CD4-positive, alpha-beta memory T cell (primary cell): ENCODE measurements at regions not wholly inside any gene's neighbourhood (a gene's known extent, or its start where the extent isn't known, plus 50 kb on each side); places are given as distances from the start of the nearest gene placed in this dataset.
"Not testable (repeated sequence)": the region's sequence is repeated elsewhere in the genome, so short reads cannot be mapped to it uniquely, and the experiment has no call there.

Experiments
- CTCF ChIA-PET: fragments of 350-600 bp; sonication (Branson Sonifier 250); formaldehyde crosslinking; loops from one replicate; lab custom pipeline; 2021; ENCODE audit warnings: inconsistent platforms; ENCODE audit not compliant: partially characterized antibody; lab: Charles Lee
- POLR2A ChIA-PET: fragments of 350-600 bp; sonication (Branson Sonifier 250); formaldehyde crosslinking; loops from one replicate; lab custom pipeline; 2021; ENCODE audit not compliant: partially characterized antibody; lab: Charles Lee
- DNase-seq, 5 donors: peaks; one replicate each; pipeline versions ENCODE4 v3.0.0 to v3.0.0-alpha.2; 2020 to 2022; ENCODE audit warnings: mixed read lengths in 1 of 5
- H3K27ac ChIP-seq: one replicate; pipeline ENCODE4 v1.7.0; 2013; ENCODE audit warnings: low read depth, low read length
- H3K27me3 ChIP-seq: 2 replicates; pipeline ENCODE4 v1.7.0; 2013; ENCODE audit warnings: mild to moderate bottlenecking, low read length, moderate library complexity; ENCODE audit not compliant: insufficient read depth
- H3K36me3 ChIP-seq: 2 replicates; pipeline ENCODE4 v1.7.0; 2013; ENCODE audit warnings: mild to moderate bottlenecking, low read length, moderate library complexity; ENCODE audit not compliant: insufficient read depth
- H3K4me1 ChIP-seq: 2 replicates; pipeline ENCODE4 v1.7.0; 2013; ENCODE audit warnings: mild to moderate bottlenecking, low read length, moderate library complexity; ENCODE audit not compliant: insufficient read depth
- H3K4me3 ChIP-seq, 2 donors: one replicate each; pipeline ENCODE4 v1.7.0; 2013; ENCODE audit warnings: low read length in 2 of 2, mild to moderate bottlenecking in 1 of 2
- H3K9me3 ChIP-seq, 2 donors: one replicate each; pipeline ENCODE4 v1.7.0; 2013; ENCODE audit warnings: low read length in 2 of 2, control low read depth in 1 of 2; ENCODE audit not compliant: control insufficient read depth in 1 of 2
- H3K27ac Mint-ChIP-seq, 7 donors: one replicate each; pipeline ENCODE4 v1.8.0; 2020 to 2021; ENCODE audit warnings: mixed read lengths in 7 of 7, mild to moderate bottlenecking in 6 of 7, inconsistent platforms in 3 of 7, moderate library complexity in 3 of 7
- H3K27me3 Mint-ChIP-seq, 2 donors: one replicate each; pipeline ENCODE4 v1.8.0; 2020 to 2021; ENCODE audit warnings: mixed read lengths in 2 of 2
- H3K36me3 Mint-ChIP-seq, 2 donors: one replicate each; pipeline ENCODE4 v1.8.0; 2020 to 2021; ENCODE audit warnings: mixed read lengths in 2 of 2, inconsistent platforms in 1 of 2, mild to moderate bottlenecking in 1 of 2
- H3K4me1 Mint-ChIP-seq, 4 donors: one replicate each; pipeline ENCODE4 v1.8.0; 2020 to 2021; ENCODE audit warnings: mixed read lengths in 4 of 4, mild to moderate bottlenecking in 1 of 4
- H3K4me3 Mint-ChIP-seq, 8 donors: one replicate each; pipeline ENCODE4 v1.8.0; 2020 to 2021; ENCODE audit warnings: mixed read lengths in 8 of 8, mild to moderate bottlenecking in 7 of 8, moderate library complexity in 6 of 8, inconsistent platforms in 3 of 8
- H3K9me3 Mint-ChIP-seq, 8 donors: one replicate each; pipeline ENCODE4 v1.8.0; 2020 to 2021; ENCODE audit warnings: mixed read lengths in 8 of 8, mild to moderate bottlenecking in 5 of 8, inconsistent platforms in 3 of 8, moderate library complexity in 1 of 8
- intact Hi-C: fragments of 100-400 bp; cut with micrococcal nuclease; formaldehyde crosslinking; loops from one replicate; pipeline ENCODE4 v1.15.1; 2023

DNA sequence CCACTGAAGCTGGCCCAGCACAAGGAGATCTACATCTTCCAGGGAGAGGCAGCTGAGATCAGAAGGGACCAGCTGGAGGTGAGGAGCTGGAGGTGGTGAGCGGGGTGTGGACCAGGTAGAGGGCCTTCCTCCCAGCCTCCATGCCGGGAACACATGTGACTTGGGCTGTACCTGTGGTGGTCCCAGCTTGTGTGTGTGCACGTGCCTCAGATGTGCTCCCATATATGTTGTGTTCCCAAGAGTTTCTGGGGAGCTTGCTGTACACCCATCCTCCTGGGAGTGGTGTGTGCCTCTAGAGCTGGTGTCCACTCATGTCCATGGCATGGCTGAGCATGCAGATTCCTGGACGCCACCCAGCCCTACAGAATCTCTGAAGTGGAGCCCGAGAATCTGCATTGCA, 183.7 kb upstream of the AKAP13 start:
- H3K27me3 Mint-ChIP-seq, H3K4me3 Mint-ChIP-seq, POLR2A ChIA-PET, H3K27ac Mint-ChIP-seq, DNase-seq, intact Hi-C loops, H3K36me3 ChIP-seq, H3K4me1 Mint-ChIP-seq, CTCF ChIA-PET, H3K9me3 Mint-ChIP-seq, H3K9me3 ChIP-seq, H3K4me3 ChIP-seq, H3K36me3 Mint-ChIP-seq, H3K4me1 ChIP-seq, H3K27ac ChIP-seq, H3K27me3 ChIP-seq: not testable (repeated sequence)

DNA sequence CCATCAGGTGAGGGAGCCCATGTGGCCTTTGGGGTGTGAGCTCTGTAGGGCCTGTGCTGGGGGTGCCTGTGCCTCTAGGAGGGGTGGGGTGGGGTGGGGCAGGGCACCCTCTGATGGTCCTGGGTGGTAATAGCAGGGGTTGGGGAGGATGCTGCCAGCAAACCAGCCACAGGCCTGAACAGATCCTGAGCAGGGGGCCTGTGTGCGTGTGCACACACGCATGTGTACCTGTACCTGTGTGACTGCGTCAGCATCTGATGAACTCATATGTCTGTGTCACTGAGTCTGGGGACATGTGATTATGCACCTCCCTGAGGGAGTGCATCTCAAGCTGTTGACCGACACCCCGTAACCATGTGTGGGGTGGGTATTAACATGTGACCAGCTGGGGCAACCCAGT, 182.8 kb upstream of the AKAP13 start:
- intact Hi-C loops, H3K27ac Mint-ChIP-seq, POLR2A ChIA-PET: not testable (repeated sequence)

DNA sequence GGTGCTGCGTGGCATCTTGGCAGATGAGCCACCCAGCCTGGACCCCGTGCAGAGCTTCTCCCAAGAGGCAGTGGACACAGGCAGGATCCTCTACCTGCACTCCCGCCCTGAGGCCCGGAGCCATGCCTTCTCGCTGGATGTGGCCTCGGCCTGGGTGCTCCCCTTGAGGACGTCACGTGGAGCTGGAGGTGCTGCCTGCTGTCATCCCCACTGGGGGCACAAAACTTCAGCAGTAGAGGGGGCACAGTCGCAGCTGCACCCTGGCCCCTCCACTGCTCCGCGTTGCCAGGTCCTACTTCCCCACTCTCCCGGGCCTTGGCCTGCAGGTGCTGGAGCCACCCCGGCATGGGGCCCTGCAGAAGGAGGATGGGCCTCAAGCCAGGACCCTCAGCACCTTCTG, 182.0 kb upstream of the AKAP13 start:
- H3K4me3 Mint-ChIP-seq, POLR2A ChIA-PET, DNase-seq, H3K27ac Mint-ChIP-seq, H3K27ac ChIP-seq, H3K27me3 ChIP-seq, intact Hi-C loops, H3K9me3 ChIP-seq, H3K36me3 Mint-ChIP-seq, H3K4me3 ChIP-seq, H3K4me1 Mint-ChIP-seq, H3K9me3 Mint-ChIP-seq, H3K4me1 ChIP-seq, H3K36me3 ChIP-seq, H3K27me3 Mint-ChIP-seq, CTCF ChIA-PET: not testable (repeated sequence)

More for the DNA sequence above, 182.8 kb upstream of the AKAP13 start:
- H3K27me3 Mint-ChIP-seq, H3K4me3 Mint-ChIP-seq, H3K9me3 ChIP-seq, H3K36me3 Mint-ChIP-seq, H3K9me3 Mint-ChIP-seq, H3K4me1 Mint-ChIP-seq, DNase-seq, H3K36me3 ChIP-seq, CTCF ChIA-PET, H3K4me3 ChIP-seq, H3K4me1 ChIP-seq, H3K27me3 ChIP-seq, H3K27ac ChIP-seq: not testable (repeated sequence)

DNA sequence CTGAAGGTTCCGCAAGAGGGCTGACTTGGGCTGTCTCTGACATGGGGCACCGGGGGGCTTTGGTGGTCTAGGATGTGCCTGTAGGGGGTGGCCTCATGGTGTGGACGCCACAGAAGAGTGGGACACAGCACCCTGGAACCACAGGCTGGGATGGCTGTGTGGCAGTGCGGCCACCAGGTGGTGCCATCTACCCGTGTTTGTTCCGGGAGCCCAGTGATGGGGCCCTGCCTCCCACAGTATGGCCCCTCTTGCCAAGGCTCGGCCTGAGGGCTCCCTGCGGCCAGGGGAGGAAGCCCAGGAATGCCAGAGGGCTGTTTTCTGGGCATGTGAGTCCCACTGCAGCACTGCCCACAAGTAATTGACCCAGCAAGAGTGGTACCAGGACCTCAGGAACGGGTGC, 180.2 kb upstream of the AKAP13 start:
- H3K4me3 Mint-ChIP-seq, H3K4me1 ChIP-seq, H3K36me3 ChIP-seq, H3K4me3 ChIP-seq, H3K9me3 ChIP-seq, intact Hi-C loops, H3K27ac Mint-ChIP-seq, H3K27me3 ChIP-seq, H3K27me3 Mint-ChIP-seq, H3K36me3 Mint-ChIP-seq, H3K27ac ChIP-seq, CTCF ChIA-PET, H3K9me3 Mint-ChIP-seq, H3K4me1 Mint-ChIP-seq, POLR2A ChIA-PET: not testable (repeated sequence)
- peak in 1 of 5 donors; percentile 2 for DNase-seq

DNA sequence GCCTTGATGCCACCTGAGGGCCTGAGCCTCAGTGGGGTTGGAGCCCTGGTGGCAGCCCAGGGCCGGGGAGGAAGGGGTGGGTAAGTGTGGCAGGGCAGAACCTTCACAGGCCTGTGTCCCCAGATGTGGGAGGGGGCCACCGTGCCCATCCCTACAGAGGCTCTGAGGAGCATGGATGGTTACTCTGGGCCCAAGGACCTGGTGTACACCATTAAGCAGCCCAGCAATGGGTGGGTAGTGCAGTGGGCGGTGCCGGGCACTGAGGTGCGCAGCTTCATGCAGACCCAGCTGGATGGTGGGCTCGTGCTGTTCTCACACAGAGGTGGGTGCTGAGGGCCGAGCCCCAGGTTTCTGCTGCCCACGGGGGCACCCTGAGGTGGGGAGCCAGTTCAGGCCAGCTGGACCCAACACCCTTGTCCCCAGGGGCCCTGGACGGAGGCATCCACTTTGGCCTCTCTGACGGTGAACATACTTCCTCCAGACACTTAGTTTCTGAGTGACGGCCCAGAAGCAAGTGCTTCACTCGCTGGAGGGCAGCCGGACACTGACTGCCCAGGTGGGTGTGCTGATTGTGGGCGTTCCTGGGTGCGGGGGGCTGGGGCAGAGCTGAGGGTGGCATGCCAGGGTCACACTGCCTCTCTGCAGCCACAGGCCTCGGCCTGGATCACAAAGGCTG, 179.1 kb upstream of the AKAP13 start:
- peak in 1 of 5 donors; percentile 12 for DNase-seq
- H3K27ac Mint-ChIP-seq, H3K4me3 Mint-ChIP-seq, H3K9me3 ChIP-seq, H3K27ac ChIP-seq, CTCF ChIA-PET, H3K27me3 Mint-ChIP-seq, H3K36me3 ChIP-seq, intact Hi-C loops, H3K4me1 ChIP-seq, H3K4me3 ChIP-seq, H3K4me1 Mint-ChIP-seq, POLR2A ChIA-PET, H3K36me3 Mint-ChIP-seq, H3K9me3 Mint-ChIP-seq, H3K27me3 ChIP-seq: not testable (repeated sequence)

DNA sequence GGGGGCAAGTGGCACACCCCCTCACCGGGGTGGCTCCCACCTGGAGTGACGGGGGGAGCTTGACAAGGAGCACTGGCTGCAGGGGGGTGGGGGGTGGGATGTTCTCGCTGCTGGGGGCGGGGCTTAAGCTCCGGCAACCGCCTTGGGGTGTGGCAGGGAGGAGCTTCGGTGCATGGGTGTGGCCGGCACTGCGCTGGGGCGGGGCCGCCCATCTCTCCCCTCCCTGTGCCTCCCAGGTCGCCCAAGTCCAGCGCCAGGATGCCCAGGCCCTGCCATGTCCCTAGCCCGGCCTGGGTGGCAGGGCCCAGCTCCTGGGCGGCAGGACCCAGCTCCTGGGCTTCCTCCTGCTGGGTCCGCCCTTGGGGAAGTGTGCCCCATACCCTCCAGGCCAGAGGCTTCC, 175.9 kb upstream of the AKAP13 start:
- H3K27me3 ChIP-seq, DNase-seq, H3K9me3 Mint-ChIP-seq, H3K36me3 Mint-ChIP-seq, H3K27me3 Mint-ChIP-seq, H3K4me3 Mint-ChIP-seq, POLR2A ChIA-PET, H3K27ac ChIP-seq, H3K27ac Mint-ChIP-seq, H3K36me3 ChIP-seq, H3K4me1 Mint-ChIP-seq, CTCF ChIA-PET, H3K4me1 ChIP-seq, H3K4me3 ChIP-seq, H3K9me3 ChIP-seq, intact Hi-C loops: not testable (repeated sequence)

DNA sequence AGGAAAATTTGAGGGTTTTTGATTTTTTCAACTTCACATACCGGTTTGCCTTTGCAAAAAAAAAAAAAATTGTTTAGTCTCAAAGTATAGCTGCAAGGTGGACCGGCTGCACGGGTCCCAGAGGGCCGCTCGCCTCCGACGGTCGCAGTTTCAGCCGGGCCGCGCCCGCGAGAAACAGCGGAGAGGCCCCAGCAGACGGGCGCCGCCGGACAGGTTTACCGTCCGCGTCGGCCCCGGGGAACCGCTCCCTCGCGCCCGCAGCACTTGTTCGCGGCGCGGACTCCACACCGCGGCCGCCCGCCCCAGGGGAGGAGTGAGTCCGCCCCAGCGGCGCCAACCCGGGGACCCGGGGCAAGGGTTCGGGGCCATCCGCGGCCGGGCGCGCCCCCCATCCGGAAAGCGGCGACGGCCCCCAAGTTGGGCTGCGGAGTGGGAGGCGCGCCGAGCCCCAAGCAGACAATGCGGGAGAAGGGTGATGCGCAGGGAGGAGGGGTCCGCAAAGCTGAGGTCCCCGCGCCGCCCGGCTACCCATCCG, 146.5 kb upstream of the AKAP13 start:
- H3K27me3 ChIP-seq, H3K4me1 ChIP-seq, CTCF ChIA-PET, H3K4me3 ChIP-seq, H3K27me3 Mint-ChIP-seq, H3K36me3 ChIP-seq, H3K9me3 Mint-ChIP-seq, H3K36me3 Mint-ChIP-seq, H3K27ac ChIP-seq, H3K9me3 ChIP-seq, intact Hi-C loops, H3K4me1 Mint-ChIP-seq, POLR2A ChIA-PET, H3K27ac Mint-ChIP-seq: not testable (repeated sequence)
- peak overlapping the region in 1 of 8 donors; percentile 44 for H3K4me3 Mint-ChIP-seq
- DNase-seq: peak in 1 of 5 donors; percentile 1
